ENCODE measurements at regions not wholly inside any gene's neighbourhood (a gene's known extent, or its start where the extent isn't known, plus 50 kb on each side); places are given as distances from the start of the nearest gene placed in this dataset.

DNA sequence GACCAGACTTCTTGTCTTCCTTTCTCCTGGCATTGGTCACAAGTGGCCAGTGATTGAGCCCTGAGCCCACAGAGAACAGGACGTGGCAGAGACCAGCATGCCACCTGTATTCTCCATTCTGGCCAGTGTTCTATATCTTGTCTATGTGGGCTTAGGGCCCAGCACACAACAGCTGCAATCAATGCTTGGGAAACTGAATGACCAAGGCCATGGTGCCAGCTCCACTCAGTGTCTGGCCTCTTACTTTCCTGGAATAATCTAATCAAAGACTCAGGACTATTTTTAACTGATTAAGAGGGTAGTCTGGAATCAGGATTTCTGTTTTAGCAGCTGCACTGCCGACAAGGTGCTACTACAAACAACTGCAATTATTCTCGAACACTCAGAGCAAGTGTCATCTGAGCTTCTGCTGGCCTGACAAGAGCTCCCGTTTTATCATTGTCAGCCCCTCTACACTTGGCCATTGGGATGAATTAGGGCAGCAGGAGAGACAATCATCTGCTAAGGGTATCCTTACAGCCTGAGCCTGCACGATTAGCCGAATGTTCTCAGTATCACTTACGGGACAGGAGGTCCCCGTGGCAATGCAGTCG, 74.4 kb upstream of the GRIK3 start:
- DNase-seq (ENCODE audit: low read depth, low spot score) = no peak
- TF ChIP-seq CTCF (IDR thresholded peaks at IDR 0.05; ENCODE audit: insufficient read depth, low read length, missing control alignments) = no peak
- POLR2A ChIA-PET = no interaction called here
- CTCF ChIA-PET = no interaction called here
- H3K4me3 ChIP-seq (ENCODE audit: low read depth, low read length) = no peak overlapping the region

DNA sequence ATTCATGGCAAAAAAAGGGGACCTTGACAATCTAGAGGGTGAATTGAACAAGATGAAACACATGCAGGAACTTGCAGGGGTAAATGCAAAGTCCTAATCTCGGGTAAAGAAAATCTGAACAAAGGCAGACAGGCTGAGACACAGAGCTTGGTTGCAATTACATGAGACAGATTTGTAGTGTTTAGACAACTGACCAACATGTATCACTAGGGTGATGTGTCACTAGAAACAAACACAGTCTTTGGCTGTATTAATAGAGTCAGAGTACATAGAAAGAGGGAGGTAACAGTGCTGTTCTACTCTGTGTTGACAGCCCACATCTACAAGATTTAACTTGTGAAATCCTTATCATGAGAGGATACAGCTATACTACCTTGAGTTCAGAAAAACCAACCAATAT, 78.1 kb upstream of the GRIK3 start:
- TF ChIP-seq CTCF (IDR thresholded peaks at IDR 0.05; ENCODE audit: insufficient read depth, low read length, missing control alignments) = no peak
- ChIA-PET CTCF (no interaction called here), POLR2A (no interaction called here)
- DNase-seq (ENCODE audit: low read depth, low spot score) = no peak
- H3K4me3 ChIP-seq (ENCODE audit: low read depth, low read length) = no peak overlapping the region

- no peak overlapping the region for H3K4me3 ChIP-seq (ENCODE audit: low read depth, low read length)
- DNase-seq (ENCODE audit: low read depth, low spot score) = no peak
- no peak for TF ChIP-seq CTCF (IDR thresholded peaks at IDR 0.05; ENCODE audit: insufficient read depth, low read length, missing control alignments)
- ChIA-PET CTCF (no interaction called here), POLR2A (no interaction called here)
These were observed 79.1 kb upstream of the GRIK3 start for GRCh38 chr1:37113285-37113997.

DNA sequence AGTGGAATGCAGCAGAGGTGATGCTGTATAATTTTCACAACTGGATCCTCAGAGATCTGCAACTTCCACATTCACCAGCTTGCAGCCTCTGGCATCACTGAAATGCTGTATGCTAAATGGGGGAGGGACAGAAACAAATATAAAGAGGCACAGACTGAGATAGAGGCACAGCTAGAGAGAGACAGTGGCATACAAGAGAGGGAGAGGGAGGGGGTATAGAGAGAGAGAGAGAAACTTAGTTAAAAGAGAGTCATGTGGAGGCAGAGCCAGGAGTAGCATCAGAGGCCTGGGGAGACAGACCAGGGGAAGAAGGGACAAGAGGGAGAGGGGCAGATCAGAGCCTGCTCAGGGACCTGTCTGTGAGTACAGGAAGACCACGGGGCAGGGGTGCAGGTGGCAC, 84.5 kb upstream of the GRIK3 start:
- POLR2A ChIA-PET = no interaction called here

GRCh38 chr1:37120279-37120678, 86.0 kb upstream of the GRIK3 start:
- ChIA-PET POLR2A (no interaction called here), CTCF (no interaction called here)
- no peak overlapping the region for H3K4me3 ChIP-seq (ENCODE audit: low read depth, low read length)
- no peak for TF ChIP-seq CTCF (IDR thresholded peaks at IDR 0.05; ENCODE audit: insufficient read depth, low read length, missing control alignments)
- DNase-seq (ENCODE audit: low read depth, low spot score) = no peak

More for the DNA sequence above, 84.5 kb upstream of the GRIK3 start:
- no peak for TF ChIP-seq CTCF (IDR thresholded peaks at IDR 0.05; ENCODE audit: insufficient read depth, low read length, missing control alignments)
- no peak overlapping the region for H3K4me3 ChIP-seq (ENCODE audit: low read depth, low read length)
- DNase-seq (ENCODE audit: low read depth, low spot score) = no peak
- CTCF ChIA-PET = no interaction called here

GRCh38 chr1:37123276-37124115, 89.2 kb upstream of the GRIK3 start:
- ChIA-PET CTCF (no interaction called here), POLR2A (no interaction called here)
- TF ChIP-seq CTCF (IDR thresholded peaks at IDR 0.05; ENCODE audit: insufficient read depth, low read length, missing control alignments) = no peak
- H3K4me3 ChIP-seq (ENCODE audit: low read depth, low read length) = no peak overlapping the region
- DNase-seq (ENCODE audit: low read depth, low spot score) = no peak
